Epithelial cell of esophagus (primary cell): ENCODE measurements at regions not wholly inside any gene's neighbourhood (a gene's known extent, or its start where the extent isn't known, plus 50 kb on each side); places are given as distances from the start of the nearest gene placed in this dataset.

ENCODE experiments used
- DNase-seq: peaks from one replicate; pipeline ENCODE4 v3.0.0; 2010; ENCODE audit warnings: low read depth
- H3K4me3 ChIP-seq: 2 replicates; pipeline ENCODE4 v1.5.1; 2011; ENCODE audit warnings: mild to moderate bottlenecking, low read length, control low read depth
- TF ChIP-seq, protein P1 (sequence below): IDR thresholded peaks from 2 replicates; pipeline ENCODE4 v1.5.1; 2011; ENCODE audit warnings: low read depth, mild to moderate bottlenecking, low read length, control low read depth, inconsistent platforms; ENCODE audit not compliant: insufficient read depth; ENCODE audit errors: missing control alignments

DNA sequence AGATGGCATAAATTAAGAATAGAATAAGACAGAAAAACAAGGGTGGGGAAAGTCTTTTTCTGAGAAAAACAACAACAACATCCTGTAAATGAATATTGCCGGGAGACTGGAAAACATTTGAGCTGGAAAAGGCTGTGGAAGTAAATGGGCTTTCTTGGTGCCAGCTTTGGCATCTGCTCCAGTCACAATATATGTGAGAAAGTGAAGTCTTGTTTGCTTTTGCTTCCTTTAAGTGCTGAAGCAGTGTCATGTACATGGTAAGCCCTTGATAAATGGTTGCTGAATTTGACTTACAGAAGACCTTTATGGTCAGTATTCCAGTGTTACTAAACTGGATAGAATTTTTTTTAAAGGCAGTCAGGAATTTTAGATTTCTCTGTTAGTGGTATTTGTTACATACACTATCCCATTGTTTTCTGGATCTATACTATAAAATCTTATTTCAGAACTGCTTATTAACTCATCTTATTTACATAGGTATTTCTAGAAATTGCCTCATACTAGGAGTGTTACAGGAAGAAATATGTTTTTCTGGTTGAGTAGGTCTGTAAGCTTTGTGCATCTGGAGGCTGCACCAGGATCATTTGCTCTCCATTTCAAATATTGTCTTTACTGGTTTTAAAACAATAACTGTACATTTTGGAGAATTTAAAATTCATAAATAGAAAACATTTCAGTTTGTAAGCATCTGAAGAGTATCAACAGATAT, 201.7 kb upstream of the FOXP2 start:
- no peak overlapping the region for H3K4me3 ChIP-seq
- peak; percentile 27 for DNase-seq
- TF ChIP-seq, protein P1, sequence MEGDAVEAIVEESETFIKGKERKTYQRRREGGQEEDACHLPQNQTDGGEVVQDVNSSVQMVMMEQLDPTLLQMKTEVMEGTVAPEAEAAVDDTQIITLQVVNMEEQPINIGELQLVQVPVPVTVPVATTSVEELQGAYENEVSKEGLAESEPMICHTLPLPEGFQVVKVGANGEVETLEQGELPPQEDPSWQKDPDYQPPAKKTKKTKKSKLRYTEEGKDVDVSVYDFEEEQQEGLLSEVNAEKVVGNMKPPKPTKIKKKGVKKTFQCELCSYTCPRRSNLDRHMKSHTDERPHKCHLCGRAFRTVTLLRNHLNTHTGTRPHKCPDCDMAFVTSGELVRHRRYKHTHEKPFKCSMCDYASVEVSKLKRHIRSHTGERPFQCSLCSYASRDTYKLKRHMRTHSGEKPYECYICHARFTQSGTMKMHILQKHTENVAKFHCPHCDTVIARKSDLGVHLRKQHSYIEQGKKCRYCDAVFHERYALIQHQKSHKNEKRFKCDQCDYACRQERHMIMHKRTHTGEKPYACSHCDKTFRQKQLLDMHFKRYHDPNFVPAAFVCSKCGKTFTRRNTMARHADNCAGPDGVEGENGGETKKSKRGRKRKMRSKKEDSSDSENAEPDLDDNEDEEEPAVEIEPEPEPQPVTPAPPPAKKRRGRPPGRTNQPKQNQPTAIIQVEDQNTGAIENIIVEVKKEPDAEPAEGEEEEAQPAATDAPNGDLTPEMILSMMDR = no peak

DNA sequence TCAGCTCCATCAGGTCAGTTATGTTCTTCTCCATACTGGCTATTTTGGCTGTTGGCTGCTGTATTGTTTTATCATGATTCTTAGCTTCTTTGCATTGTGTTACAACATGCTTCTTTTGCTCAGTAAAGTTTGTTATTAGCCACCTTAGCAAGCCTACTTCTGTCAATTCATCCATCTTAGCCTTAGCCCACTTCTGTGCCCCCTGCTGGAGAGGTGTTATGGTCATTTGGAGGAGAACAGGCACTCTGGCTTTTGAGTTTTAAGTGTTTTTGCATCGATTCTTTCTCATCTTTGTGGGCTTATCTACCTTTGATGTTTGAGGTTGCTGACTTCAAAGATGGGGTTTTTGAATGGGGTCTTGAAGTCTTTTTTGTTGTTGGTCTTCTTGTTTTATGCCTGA, 204.6 kb upstream of the FOXP2 start:
- TF ChIP-seq, protein P1 = no peak
- H3K4me3 ChIP-seq = no peak overlapping the region
- no peak for DNase-seq

DNA sequence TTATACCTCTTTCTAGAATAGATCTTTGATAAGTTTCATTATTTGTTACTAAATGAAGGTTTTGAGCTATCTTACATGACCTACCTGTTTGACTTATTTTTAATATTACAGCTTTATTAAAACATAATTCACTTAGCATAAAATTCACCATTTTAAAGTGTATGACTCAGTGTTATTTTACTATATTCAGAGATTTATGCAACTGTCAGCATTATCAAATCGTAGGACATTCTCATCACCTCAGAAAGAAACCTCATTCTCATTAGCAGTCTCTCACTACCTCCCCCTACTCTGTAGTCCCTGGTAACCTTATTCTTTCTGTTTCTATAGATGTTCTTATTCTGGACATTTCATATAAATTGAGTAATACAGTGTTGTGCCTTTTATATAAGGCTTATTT, 207.9 kb upstream of the FOXP2 start:
- no peak overlapping the region for H3K4me3 ChIP-seq
- TF ChIP-seq, protein P1 = no peak
- no peak for DNase-seq

DNA sequence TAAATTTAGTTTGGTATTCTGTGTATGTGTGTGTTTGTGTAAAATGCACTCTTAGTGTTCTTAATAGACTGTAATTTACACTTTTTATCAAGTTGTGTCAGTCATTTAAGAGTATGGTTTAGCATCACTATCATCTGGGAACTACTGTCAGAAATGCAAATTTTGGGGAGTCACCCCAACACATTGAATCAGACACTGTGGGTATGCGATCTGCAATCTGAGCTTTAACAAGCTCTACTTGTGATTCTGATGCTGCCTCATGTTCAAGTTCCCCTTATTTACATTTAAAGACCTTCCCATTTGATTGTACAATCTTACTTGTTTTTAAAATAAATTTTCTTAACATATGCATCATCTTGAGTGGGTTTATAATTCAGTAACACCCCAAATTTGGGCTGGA, 218.1 kb upstream of the FOXP2 start:
- no peak overlapping the region for H3K4me3 ChIP-seq
- DNase-seq = no peak
- TF ChIP-seq, protein P1 = no peak

DNA sequence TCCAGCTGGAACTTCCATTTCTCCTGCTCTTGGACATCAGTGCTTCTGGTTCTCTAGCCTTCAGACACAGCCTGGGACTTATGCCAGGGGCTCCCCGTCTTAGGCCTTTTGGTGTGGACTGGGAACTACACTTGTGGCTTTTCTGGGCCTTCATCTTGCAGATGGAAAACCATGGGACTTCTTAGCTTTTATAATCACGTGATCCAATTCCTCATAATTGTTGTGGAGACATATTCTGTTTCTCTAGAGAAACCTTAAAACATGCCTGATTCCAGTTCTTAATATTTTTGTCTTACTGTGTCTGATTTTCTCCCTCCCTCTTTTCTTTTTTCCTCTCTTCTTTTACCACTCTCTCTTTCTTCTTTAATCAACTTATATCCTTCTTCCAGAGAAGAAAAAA, 224.2 kb upstream of the FOXP2 start:
- TF ChIP-seq, protein P1 = no peak
- no peak overlapping the region for H3K4me3 ChIP-seq
- no peak for DNase-seq

DNA sequence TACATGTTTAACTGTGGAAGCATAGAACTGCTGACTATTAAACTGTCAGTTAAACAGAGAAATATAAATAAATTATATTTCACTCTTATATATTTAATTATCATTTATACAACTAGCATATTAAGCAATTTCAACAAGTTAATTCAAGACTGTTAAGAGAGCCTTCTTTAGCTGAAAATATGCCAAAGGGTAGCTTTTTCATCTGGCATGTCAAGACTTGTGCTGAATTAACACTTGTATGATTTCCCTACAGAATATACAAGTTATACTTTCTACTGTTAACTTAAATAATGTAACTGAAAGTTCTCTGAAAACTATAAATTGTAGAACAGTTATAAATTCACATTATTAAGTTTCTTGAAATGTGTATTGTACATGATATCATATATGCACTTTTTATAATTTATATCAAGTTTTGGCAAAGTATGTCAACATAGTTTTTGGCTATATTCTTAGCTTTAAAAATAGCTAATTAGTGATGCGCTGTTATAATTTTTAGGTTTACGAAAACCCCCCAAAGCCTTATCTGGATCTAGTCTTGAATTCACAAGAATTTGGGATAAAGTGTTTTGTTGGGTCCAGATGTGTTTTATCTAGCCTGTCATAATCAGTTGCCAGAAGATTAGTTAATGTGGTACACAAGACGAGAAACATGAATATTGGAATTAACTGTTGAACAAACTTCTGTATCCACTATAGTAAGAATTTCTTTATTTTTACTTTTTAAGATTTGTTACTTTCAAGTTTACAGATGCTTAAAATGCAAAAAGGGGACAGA, 231.1 kb upstream of the FOXP2 start:
- TF ChIP-seq, protein P1 = no peak
- no peak overlapping the region for H3K4me3 ChIP-seq
- peak; percentile 67 for DNase-seq

DNA sequence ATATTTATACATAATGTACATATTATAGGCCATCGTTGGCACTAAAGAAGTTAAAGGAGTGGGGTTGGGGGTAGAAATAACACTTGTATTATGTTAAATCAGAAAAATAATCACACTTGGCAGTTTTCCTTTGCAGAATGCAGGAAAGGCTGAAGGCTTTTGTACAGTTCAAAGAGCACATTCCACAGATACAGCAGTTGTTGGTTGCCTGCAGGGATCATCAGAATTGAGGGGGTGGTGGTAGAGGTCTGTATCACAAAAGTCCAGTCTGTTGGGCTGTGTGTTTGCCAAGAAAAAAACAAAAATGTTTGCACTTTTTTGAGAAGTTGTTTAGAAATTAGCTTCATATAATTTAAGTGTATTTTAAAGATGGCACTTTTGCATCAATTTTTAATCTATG, 231.8 kb upstream of the FOXP2 start:
- TF ChIP-seq, protein P1 = no peak
- DNase-seq = no peak
- H3K4me3 ChIP-seq = no peak overlapping the region
